BE2C (cell line): ENCODE measurements at regions not wholly inside any gene's neighbourhood (a gene's known extent, or its start where the extent isn't known, plus 50 kb on each side); places are given as distances from the start of the nearest gene placed in this dataset.
"Not testable (repeated sequence)": the region's sequence is repeated elsewhere in the genome, so short reads cannot be mapped to it uniquely, and the experiment has no call there.

ENCODE experiments used
- DNase-seq: peaks from one replicate; pipeline ENCODE4 v3.0.0-alpha.2; 2020
- H3K27me3 ChIP-seq: fragments of 250-450 bp; sonication (Bioruptor Pico); 2 replicates; pipeline ENCODE4 v1.5.1; 2020; ENCODE audit warnings: mild to moderate bottlenecking
- H3K36me3 ChIP-seq: fragments of 250-450 bp; sonication (Bioruptor Pico); 2 replicates; pipeline ENCODE4 v1.5.1; 2020; ENCODE audit warnings: mild to moderate bottlenecking
- H3K4me1 ChIP-seq: fragments of 250-450 bp; sonication (Bioruptor Pico); 2 replicates; pipeline ENCODE4 v1.5.1; 2020
- H3K4me3 ChIP-seq: 2 replicates; pipeline ENCODE4 v1.5.1; 2011; ENCODE audit warnings: low read depth, low read length
- H3K9me3 ChIP-seq: fragments of 250-450 bp; sonication (Bioruptor Pico); 2 replicates; pipeline ENCODE4 v1.5.1; 2020
- TF ChIP-seq, protein P1 (sequence below): IDR thresholded peaks from 2 replicates; pipeline ENCODE4 v1.5.1; 2012; ENCODE audit warnings: mild to moderate bottlenecking, low read depth, low read length

DNA sequence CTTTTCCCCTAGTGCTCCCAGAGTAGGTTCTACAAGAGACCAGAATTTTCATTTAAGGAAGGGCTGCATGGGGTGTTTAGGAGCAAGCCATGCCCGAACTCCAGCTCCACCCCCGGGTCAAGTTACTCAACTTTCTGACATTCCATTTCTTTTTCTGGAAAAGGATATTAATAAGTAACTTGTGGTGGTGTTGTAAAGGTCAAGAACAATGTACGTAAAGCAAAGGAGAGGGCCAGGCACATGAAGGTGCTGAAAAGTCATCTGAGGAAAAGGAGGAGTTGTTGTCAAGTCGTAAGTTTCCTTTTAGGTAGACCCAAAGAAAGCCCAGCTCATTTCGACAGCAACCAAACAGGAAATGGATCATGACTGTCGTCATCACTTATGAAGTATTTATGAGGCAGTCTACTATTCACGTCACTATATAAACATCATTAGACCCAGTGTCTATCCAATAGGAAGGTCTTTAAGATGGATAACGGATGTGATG lies 319.6 kb upstream of the IL12A start:
- Histone ChIP-seq H3K36me3 (no peaks in the 10 kb centered on the region), H3K4me1 (no peaks in the 10 kb centered on the region), H3K27me3 (no peaks in the 10 kb centered on the region), H3K9me3 (no peaks in the 10 kb centered on the region), H3K4me3 (no peak overlapping the region)
- no peak for DNase-seq
- TF ChIP-seq, protein P1, sequence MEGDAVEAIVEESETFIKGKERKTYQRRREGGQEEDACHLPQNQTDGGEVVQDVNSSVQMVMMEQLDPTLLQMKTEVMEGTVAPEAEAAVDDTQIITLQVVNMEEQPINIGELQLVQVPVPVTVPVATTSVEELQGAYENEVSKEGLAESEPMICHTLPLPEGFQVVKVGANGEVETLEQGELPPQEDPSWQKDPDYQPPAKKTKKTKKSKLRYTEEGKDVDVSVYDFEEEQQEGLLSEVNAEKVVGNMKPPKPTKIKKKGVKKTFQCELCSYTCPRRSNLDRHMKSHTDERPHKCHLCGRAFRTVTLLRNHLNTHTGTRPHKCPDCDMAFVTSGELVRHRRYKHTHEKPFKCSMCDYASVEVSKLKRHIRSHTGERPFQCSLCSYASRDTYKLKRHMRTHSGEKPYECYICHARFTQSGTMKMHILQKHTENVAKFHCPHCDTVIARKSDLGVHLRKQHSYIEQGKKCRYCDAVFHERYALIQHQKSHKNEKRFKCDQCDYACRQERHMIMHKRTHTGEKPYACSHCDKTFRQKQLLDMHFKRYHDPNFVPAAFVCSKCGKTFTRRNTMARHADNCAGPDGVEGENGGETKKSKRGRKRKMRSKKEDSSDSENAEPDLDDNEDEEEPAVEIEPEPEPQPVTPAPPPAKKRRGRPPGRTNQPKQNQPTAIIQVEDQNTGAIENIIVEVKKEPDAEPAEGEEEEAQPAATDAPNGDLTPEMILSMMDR, result no peak

DNA sequence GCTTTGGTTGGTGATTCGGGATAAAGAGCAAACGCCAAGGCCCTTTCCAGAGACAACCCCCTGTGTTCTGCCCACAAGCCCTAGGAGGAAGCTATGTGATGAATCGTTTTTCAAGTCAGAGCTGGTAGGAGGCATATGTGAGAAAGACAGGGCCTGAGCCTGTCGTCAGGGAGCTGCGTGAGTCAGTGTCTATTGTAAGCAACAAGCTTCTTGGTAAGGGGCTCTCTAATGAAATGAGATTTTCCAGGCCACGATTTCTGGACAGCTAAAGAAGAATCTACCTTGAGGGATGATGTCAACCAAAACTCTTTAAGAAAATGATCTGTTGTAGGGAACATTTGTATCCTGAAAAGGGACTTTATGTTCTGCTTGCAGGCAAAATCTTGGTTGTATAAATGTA lies 318.9 kb upstream of the IL12A start:
- Histone ChIP-seq H3K4me1 (no peaks in the 10 kb centered on the region), H3K27me3 (no peaks in the 10 kb centered on the region), H3K9me3 (no peaks in the 10 kb centered on the region), H3K4me3 (no peak overlapping the region), H3K36me3 (no peaks in the 10 kb centered on the region)
- TF ChIP-seq, protein P1, result no peak
- no peak for DNase-seq

DNA sequence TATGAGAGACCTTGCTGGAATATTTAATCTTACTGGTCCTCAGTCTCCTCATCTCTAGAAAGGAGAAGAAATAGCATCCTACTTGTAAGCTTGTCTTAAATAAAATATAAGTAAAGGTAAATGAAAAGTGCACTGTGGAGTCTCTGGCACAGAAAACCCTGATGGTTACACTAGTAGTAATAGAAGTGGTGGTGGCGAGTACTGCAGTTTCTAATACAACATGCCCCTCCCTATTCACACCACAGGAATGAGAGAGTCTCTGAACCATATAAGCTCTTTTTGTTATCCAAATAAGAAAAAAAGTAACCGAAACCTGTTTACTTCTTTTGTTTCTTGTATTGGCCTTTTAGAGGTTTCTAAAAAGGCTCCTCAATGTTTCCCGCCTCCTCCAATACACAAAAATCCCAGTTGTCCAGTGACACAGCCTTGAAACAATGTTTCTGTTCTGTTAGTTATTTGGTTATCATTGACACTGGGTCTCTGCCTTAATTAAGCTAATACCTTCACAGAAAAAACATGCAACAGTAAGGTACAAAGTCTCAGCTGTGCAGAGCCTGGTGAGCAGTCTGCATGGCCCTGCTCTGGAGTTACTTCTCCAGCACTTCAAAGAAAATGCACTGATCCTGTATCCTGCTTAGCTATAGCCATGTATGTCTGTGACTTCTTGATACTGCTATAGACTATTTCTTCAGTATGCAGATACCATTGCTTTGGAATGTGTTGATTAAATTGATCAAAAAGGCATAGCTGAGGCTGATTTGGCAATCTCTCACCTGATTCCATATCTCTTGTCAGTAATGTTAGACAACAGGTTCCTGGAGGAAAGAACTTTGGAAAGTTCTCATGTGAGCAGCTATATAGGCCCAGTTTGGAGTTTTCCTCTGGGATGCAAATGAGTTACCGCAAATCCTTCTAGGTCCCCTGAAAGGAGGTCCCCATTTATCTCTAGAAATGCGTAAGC lies 315.6 kb upstream of the IL12A start:
- TF ChIP-seq, protein P1, result no peak
- Histone ChIP-seq H3K9me3 (no peaks in the 10 kb centered on the region), H3K4me3 (no peak overlapping the region), H3K36me3 (no peaks in the 10 kb centered on the region), H3K4me1 (no peaks in the 10 kb centered on the region), H3K27me3 (no peaks in the 10 kb centered on the region)
- no peak for DNase-seq

DNA sequence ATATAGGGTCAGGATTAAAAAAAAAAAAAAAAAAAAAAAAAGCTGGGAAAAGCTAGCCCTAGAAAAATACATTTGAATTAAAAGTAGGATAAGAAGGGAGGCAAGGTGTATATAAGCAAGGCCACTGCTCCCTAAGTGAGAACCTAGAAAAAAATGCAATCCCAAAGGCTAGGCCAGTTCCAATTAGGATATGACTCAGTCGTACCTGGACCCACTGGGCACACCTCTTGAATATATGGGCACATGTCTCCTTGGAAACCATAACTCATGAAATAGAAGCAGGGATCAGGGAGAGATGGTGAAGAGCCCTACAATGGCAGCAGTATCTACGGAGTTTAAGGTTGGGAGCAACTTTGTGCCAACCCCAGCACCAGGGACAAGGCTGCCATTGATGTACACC lies 314.1 kb upstream of the IL12A start:
- DNase-seq, result no peak
- H3K36me3 ChIP-seq, result no peaks in the 10 kb centered on the region
- H3K4me1 ChIP-seq, result no peaks in the 10 kb centered on the region
- H3K9me3 ChIP-seq, result no peaks in the 10 kb centered on the region
- TF ChIP-seq, protein P1, result no peak
- H3K27me3 ChIP-seq, result no peaks in the 10 kb centered on the region
- H3K4me3 ChIP-seq, result no peak overlapping the region

DNA sequence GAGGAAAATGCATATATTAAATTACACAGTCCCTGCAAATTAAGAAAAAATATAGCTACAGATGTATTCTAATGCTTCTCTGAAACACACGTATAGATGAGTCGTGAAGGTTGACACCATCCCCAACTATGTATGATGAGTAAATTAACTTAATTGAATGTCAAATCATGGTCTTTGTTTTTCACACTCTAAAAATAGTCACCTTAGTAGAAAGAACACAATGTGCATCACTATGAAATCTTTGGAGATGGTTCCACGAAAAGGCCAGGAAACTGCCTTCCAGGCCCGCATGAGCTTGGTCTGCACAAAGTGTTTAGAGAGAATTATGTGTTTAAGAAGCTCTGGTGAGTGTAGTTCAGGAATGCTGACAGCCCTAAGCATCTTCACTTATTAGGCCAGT lies 313.4 kb upstream of the IL12A start:
- TF ChIP-seq, protein P1, result no peak
- Histone ChIP-seq H3K4me1 (no peaks in the 10 kb centered on the region), H3K9me3 (no peaks in the 10 kb centered on the region), H3K4me3 (no peak overlapping the region), H3K36me3 (no peaks in the 10 kb centered on the region), H3K27me3 (no peaks in the 10 kb centered on the region)
- no peak for DNase-seq

DNA sequence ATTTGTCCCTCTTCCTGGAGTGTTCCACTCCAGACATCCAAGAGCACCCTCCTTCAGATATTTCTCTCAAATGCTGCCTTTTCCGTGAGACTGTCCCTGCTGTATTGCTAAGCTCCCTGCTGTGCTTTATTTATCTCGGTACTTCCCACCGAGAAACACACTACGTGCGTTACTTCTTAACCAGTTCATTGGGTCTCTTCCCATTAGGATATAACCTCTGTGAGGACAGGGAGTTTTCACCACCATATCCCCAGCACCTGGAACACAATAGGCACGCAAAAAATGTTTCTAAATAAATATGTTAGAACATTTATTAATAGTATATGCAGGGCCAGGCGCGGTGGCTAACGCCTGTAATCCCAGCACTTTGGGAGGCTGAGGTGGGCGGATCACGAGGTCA lies 308.7 kb upstream of the IL12A start:
- TF ChIP-seq, protein P1, result no peak
- Histone ChIP-seq H3K9me3 (no peaks in the 10 kb centered on the region), H3K4me3 (no peak overlapping the region), H3K27me3 (peaks cover 3% of the 10 kb centered on the region; the same call in 1 of the 2 replicates), H3K36me3 (no peaks in the 10 kb centered on the region), H3K4me1 (no peaks in the 10 kb centered on the region)
- DNase-seq, result no peak

DNA sequence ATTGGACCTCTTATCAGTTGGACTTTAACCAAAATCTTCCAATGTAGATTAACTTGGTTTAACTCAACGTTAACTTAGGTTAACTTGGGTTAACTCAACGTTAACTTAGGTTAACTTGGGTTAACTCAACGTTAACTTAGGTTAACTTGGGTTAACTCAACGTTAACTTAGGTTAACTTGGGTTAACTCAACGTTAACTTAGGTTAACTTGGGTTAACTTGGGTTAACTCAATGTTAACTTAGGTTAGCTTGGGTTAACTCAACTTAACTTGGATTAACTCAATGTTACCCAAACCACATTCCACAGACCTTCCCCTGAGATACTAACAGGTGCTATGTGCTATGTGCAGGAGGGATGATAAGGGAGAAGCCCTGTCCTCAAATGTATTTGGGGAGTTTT lies 306.9 kb upstream of the IL12A start:
- H3K4me3 ChIP-seq, H3K4me1 ChIP-seq, H3K36me3 ChIP-seq, H3K9me3 ChIP-seq, DNase-seq, H3K27me3 ChIP-seq: not testable (repeated sequence)
